HUDEP-2 (cell line): ENCODE measurements at regions not wholly inside any gene's neighbourhood (a gene's known extent, or its start where the extent isn't known, plus 50 kb on each side); places are given as distances from the start of the nearest gene placed in this dataset.
"Not testable (repeated sequence)": the region's sequence is repeated elsewhere in the genome, so short reads cannot be mapped to it uniquely, and the experiment has no call there.

ENCODE experiments used
- DNase-seq, 76 experiments: peaks; one replicate each; lab custom pipeline; 2025; ENCODE audit not compliant: unreplicated experiment in 76 of 76; lab: John Stamatoyannopoulos, UW

DNA sequence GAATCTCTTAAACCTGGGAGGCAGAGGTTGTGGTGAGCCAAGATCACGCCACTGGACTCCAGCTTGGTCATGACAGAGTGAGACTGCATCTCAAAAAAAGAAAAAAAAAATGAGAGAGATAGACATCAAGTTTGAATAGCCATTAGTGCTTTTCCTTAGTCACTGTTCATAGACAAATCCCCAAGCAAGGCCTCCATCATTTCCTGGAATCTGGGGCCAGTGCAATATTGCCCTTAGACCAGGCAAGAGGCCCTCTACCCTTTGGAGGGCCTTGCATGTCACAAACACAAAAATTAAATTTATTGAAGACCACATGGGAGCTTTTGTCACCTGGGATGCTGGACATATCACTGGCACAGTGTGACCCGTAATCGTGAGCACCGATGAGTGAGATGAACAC, 141.5 kb downstream of the B3GNT2 start:
- DNase-seq: no peak

- DNase-seq: no peak
Observed at GRCh38 chr2:62335612-62336011, 139.7 kb downstream of the B3GNT2 start.

GRCh38 chr2:62334440-62335058, 138.6 kb downstream of the B3GNT2 start:
- DNase-seq: no peak

GRCh38 chr2:62334009-62334408, 138.1 kb downstream of the B3GNT2 start:
- DNase-seq: peak in 13 of 76 experiments; percentile 3 to 27 (median 14)

DNA sequence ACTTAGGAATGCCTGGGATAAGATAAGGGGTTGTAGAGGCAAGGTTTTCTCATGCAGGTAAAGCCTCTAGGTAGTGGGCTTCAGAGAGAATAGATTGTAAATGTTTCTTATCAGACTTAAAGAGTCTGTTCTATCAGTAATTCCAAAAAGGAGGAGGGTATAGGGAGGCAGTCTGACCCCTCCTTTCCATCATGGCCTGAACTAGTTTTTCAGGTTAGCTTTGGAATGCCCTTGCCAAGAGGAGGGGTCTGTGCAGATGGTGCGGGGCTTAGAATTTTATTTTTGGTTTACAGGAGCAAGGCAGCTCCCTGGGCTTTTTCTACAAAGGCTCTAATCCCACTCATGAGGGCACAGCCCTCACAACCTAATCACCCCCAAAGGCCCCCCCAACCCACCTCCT, 135.0 kb downstream of the B3GNT2 start:
- DNase-seq: no peak

GRCh38 chr2:62329797-62330196, 133.9 kb downstream of the B3GNT2 start:
- DNase-seq: no peak

DNA sequence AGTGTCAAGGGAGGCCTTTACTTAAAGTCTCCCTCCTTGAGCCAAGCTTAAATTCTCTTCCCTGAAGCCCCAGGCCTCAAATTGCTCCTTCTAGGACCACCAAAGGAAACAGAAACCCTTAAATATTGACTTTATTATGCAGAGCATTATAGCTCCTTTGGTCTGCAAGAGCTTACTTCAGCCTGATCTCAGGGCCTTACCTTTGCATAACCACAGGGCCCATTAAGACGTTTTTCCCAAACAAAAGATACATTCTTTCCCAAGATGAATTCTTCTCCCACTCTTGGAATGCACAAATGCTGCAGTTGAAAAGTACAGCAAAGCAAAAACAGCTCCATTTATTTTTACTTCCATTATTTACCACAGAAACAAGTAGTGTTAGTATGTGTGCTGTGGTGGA, 130.8 kb downstream of the B3GNT2 start:
- DNase-seq: no peak

GRCh38 chr2:62325398-62325797, 129.5 kb downstream of the B3GNT2 start:
- no peak for DNase-seq

GRCh38 chr2:62321380-62322289, 125.7 kb downstream of the B3GNT2 start:
- no peak for DNase-seq

- no peak for DNase-seq
Observed at GRCh38 chr2:62320657-62321357, 124.9 kb downstream of the B3GNT2 start.

DNA sequence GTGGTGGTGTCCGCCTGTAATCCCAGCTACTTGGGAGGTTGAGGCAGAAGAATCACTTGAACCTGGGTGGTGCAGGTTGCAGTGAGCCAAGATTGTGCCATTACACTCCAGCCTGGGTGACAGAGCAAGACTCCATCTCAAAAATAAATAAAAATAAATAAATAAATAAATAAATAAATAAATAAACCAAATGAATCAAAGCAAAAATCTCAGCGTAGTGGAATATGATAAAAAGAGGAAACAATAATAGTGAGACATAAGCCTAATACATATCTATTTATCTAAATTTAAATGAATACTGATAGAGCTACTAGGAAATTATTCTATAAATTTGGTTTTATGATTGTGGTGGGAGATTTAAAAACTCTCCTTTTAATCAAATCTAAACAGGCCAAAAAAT, 124.2 kb downstream of the B3GNT2 start:
- not testable (repeated sequence) for DNase-seq

GRCh38 chr2:62319070-62319469, 123.2 kb downstream of the B3GNT2 start:
- no peak for DNase-seq

GRCh38 chr2:62315476-62315875, 119.6 kb downstream of the B3GNT2 start:
- DNase-seq: no peak

DNA sequence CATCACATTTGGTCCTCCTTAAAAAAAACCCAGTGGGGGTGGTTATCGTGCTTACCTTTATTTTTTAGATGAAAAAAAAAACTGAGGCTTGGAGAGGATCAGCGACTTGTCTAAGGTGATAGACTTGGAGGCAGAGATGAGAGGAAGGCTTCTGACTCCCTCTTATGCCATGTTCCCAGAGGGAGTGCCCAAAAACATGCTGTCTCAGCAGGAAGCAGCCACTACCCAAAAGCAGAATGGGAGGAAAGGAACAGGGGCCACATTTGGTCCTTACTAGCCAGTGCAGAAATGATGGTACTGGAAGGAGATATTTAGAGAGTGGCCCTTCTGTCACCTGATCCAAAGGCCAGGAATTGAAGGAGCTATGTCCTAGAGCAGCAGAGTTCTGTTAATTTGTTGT, 118.4 kb downstream of the B3GNT2 start:
- no peak for DNase-seq

GRCh38 chr2:62313449-62314227, 117.7 kb downstream of the B3GNT2 start:
- peak in 60 of 76 experiments; percentile 7 to 79 (median 44) for DNase-seq

- DNase-seq: peak in 2 of 76 experiments; percentile 12 to 16
Observed at GRCh38 chr2:62309465-62310091, 113.7 kb downstream of the B3GNT2 start.

DNA sequence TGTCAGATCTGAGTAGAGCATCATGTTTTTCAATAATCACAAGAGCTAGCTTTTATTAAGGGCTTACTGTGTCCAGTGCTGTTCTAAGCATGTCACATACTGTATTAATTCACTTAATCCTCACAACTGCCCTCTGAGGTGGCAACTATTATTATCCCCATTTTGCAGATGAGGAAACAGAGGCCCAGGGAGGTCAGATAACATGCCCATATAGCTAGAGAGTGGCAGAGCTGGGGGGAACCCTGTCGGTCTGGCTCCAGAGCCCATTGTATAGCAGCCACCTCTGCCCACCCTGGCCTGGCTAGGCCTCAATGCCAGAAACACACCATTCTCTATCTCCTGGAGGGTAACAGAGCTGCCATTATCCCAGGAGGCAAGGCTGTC, 113.2 kb downstream of the B3GNT2 start:
- no peak for DNase-seq

DNA sequence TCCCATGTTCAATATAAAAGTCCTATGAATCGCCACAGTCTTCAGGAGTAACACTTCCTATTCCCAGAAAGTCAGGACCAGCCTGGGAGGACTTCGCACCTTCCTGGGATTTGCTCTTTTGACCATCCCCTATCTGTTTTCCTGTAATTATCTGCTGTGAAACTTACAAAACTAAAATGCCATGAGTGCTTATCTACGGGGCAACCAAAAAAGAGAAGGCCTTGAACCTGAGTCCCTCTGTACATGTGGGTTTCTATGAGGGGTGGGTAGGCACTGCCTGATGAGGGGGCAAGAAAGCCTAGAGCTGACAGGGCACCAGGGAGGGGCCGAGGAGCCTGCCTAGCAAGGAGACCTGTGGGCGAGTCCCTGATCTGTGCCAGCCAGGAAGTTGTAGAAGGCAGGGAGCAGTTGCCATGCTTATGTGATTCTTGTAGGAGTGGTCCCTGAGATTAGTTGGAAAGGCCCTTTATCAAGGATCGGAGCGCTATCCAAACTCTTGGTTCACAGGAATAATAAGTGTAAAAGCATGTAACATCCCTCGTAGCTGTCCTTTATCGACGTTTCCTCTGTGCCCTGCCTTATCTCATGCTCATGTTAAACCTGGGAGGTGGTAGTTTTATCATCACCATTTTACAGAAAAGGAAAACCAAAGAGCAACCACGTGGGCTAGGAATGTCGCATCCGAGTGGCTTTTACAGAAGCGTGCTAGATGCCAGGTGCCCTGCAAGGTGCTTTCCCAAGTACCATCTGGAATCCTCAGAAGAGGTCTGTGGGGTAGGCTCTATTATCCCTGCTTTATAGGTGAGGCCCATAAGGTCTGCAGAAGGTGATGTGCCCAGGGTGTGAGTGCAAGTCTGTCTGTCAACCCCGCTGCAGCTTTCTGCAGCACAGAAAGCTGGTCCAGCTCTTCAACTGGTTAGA, 111.8 kb downstream of the B3GNT2 start:
- no peak for DNase-seq

DNA sequence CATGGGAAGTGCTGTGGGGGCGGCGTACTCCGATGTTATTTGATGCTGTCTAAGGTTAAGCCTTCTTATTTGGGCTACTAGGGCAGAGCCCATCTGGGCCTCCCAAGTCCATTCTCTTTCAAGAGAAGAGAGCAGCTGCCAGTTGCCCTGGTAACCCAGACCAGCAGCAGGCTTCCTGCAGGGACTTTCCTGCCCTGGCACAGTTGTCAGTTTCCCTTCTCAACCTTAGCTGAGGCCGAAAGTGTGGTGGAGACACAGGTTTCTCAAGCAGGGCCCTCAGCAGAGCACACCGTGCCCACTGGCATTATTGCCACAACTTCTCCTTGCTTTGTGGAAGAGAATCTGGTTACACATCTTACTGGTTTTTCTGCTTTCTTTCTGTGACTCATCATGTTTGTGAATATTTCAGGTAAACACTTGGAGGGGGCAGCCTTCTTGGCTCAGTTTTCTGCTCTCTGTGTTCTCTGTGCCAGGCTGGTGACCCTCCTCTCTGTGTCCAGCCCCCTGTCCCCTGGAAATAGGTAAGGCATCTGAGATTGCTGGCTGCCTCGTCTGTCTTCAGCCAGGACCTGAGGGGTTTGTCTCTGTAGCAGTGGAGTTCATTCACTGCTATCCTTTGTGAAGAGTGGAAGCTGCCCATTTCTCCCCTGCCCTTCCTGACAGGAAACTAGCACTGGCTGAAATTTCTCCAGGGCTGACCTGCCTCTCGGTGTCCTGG, 111.0 kb downstream of the B3GNT2 start:
- no peak for DNase-seq
